NCI-H2227 (cell line): ENCODE measurements at regions not wholly inside any gene's neighbourhood (a gene's known extent, or its start where the extent isn't known, plus 50 kb on each side); places are given as distances from the start of the nearest gene placed in this dataset.

Experiments
- DNase-seq: peaks from one replicate; lab custom pipeline; 2025; ENCODE audit not compliant: unreplicated experiment; lab: John Stamatoyannopoulos, UW

DNA sequence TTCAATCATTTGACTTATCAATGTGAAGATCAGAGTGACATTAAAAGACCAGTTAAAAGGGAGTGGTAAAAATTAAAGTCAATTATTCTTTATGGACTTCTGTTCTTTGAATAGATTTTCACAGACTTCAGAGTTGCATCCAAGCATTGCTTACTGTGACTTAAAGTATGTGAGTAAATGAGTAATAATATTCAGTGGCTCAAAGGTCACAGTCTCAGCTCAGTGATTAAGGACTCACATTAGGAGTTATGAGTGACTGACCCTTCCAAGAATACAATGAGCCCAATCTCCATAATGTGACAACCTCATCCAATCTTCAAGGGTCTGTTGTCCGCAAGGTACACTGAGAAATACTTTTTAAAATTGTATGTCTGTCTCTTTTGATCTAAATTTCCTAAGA, 811.2 kb downstream of the BRINP1 start:
- no peak for DNase-seq

DNA sequence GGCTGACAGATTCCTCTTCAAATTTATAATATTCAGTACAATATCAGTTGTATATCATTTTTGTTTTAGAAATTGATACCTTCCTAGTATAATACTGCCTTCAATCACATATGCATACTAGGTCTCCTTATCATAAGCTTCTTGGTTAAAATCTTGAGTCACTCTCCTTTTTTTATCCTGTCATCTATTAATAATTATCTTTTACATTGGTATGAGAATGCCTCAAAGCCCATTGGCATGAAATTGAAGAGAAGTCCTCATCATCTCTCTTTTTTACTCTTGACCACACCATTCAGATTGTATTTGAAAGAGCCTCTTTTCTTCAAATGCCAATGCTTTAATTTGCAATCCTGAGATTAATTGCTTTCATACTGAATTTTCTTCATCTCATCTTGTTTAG, 810.3 kb downstream of the BRINP1 start:
- DNase-seq: no peak

DNA sequence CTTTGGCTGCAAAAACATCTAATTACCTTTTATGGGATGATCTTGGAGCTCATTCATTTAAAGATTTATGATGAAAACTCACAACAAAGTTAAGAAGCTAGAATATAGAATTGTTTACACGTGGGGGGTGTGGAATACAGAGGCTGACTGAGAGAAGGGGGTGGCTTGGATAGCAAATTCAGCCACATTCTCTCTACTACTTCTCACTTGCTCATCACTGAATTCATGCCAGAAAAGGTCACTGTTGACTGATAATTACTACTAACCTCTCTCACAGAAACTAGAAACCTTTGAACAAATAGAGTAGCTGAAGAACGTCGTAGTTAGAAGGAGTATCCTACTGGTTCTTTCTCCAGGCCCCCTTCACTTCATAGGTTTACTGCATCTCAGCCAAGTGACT, 808.2 kb downstream of the BRINP1 start:
- peak; percentile 1 for DNase-seq

DNA sequence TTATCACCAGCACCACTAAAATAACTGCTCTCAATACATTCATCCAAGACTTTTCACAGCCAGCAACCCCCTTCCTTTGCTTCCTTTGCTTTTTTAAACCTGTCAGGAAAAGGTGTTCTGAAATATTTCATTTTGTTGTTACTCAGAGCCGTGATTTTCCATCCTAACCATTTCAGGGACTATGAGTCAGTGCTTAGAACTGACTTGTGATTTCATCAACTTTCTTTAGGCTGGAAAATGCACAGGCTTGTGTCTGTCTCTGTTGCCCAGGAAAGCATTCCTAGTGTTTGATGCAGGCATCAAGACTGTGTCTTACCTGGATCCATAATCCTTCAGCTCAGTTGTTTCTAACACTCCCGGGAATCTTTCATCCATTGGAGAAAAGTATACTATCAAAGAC, 805.6 kb downstream of the BRINP1 start:
- DNase-seq: no peak

DNA sequence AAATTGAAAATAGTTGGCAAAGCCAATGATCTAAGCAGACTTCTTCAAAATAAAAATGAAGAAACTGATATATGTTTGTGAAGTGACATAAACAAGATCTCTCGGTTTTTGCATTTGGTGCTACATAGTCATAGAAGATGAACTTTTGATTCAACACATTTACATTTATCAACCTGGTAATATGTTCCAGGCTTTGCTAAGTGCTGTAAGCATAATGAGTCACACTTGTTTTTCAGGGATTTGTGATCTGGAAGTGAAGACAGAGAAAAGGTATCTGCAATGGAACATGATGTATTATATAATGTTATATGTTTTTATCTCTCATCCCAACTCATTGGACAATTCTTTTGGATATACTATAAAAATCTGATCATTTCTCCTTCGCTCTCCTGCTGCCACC, 801.4 kb downstream of the BRINP1 start:
- no peak for DNase-seq

DNA sequence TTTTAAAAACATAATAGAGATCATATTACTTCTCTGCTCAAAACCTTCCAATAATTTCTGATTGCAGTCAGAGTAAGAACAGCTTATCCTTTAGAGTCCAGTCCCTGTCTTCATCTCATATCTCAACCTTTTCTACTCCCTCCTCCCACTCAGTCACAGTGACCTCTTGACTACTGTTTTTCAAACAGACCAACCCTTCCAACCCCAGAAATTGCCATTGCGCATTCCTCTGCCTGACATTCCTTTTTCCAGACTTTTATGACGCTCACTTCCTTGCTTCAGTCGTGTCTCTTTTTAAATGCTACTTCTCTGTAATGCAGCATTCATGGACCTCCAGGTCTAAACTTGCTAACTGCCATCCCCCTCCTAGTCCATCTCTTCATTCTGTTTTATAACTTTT, 800.5 kb downstream of the BRINP1 start:
- no peak for DNase-seq

DNA sequence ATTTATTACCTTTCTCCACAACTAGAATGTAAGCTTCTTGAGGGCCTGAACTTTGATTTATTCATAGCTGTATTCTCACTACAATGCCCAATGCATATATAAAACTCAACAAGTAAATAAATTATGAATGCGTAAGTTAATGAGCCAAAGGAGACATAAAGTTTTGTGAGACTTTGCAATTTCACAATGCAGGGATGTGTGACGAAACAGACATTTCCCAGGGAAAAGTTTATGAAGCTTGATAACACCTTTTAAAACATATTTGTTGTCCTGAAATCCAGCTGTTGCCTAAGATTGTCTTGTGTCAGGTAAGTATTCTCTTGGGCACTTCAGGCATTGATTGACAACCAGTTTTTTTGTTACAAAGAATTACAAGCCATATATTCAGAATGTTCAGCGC, 800.1 kb downstream of the BRINP1 start:
- no peak for DNase-seq

DNA sequence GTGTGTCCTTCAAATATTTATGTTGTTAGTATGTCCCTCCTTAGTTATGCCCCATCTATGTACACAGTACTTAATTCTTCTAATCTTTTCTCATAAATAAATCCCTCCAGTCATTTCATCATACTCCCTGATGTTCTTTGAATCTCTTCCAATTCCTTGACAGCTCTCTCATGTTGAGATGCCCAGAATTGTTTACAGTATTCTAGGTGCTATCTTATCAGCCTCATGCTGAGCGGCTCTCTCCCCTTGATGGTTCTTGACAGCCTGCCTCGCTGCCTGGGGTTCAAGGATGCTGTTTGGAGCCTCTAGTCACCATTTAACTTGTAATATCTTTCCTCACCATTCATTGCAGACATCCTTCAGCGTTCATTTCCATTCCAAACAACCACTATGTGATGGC, 799.2 kb downstream of the BRINP1 start:
- peak; percentile 27 for DNase-seq

DNA sequence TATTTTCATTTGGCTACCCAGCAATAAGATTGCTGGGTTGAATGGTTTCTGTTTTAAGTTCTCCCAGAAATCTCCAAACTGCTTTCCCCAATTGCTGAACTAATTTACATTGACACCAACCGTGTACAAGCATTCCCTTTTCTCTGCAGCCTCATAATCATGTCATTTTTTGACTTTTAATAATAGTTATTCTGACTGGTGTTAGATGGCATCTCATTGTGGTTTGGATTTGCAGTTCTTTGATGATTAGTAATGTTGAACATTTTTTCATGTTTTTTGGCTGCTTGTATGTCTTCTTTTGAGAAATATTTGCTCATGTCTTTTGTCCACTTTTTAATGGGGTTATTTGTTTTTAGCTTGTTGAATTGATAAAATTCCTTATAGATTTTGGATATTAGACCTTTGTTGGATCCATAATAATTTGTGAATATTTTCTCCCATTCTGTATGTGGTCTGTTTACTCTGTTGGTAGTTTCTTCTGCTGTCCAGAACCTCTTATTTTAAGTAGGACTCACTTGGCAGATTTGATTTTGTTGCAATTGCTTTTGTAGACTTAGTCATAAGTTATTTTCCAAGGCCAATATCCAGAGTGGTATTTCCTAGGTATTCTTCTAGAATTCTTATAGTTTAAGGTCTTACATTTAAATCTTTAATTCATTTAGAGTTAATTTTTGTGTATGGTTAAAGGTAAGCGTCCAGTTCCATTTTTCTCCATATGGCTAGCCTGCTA, 793.7 kb downstream of the BRINP1 start:
- no peak for DNase-seq

DNA sequence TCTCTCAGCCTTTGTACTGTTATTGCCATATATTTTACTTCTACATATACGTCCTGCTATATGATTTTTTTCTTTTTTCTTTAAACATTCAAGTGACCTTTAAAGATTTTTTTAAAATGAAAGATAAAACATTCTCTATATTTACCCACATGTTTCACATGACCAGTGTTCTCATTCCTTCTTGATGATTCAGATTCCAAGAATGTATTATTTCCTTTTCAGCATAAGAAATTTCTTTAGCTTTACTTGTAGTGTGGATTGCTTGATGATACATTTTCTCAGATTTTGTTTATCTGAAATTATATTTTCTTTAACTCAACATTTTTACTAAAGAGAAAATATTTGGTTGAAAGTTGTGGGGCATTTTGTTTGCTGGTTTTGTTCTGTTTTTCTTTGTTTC, 792.1 kb downstream of the BRINP1 start:
- DNase-seq: no peak

DNA sequence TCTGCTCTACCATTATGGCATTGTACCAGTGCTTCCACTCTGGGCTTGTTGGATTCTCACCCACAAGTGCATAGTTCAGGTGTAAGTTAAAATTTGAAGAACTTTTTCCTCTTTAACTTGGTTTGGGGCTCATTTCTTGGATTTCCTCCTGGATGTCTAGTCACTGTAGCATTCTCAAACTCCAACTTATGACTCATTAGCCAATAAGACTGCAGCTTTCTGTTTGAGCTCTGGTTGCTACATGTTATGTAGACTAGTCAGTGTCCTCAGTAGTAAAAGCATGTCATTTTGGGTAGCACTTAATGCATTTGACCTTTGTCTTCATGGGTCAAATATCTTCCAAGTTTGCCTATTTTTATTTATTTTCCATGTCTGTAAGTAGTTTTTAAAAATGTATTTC, 790.8 kb downstream of the BRINP1 start:
- no peak for DNase-seq

DNA sequence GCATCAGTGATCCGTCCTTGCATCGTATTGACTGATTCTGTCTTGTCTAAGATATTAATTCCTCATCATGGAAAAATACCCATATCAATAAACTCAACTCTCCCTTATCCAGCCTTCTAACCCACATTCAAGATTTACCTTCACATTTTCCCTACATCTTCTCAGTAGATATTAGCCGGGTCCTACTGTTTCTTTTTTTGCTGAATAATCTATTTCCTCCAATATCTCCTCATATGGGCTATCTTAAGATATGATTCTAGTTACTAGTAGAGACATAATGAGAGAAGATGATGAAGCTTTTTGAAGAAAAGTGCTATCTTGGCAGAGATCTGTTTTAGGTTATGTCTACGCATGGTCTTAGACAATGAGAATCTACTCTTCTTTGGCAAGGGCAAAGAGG, 785.8 kb downstream of the BRINP1 start:
- DNase-seq: no peak

DNA sequence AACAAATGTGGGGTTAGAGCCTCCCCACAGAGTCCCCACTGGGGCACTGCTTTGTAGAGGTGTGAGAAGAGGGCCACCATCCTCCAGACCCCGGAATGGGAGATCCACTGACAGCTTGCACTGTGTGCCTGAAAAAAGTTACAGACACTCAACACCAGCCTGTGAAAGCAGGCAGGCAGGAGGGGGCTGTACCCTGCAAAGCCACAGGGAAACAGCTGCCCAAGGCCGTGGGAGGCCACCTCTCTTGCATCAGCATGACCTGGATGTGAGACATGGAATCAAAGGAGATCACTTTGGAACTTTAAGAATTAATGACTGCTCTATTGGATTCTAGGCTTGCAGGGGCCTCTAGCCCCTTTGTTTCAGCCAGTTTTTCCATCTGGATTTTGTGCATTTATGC, 782.3 kb downstream of the BRINP1 start:
- no peak for DNase-seq

DNA sequence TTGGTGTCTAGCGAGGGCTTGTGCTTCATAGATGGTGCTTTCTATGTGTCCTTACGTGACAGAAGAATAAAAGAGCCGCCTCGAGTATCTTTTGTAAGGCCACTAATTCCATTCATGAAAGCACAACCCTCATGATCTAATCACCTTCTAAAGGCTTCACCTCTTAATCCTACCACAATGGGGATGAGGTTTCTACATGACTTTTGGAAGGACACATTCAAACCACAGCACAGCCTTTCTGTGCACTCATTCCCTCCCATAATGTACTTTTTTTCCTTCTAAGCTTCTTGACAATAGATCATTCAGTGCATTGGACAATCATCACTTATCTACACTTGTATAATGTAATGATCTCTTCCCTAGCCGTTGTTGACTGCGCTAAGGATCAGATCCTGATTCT, 774.8 kb downstream of the BRINP1 start:
- DNase-seq: no peak

DNA sequence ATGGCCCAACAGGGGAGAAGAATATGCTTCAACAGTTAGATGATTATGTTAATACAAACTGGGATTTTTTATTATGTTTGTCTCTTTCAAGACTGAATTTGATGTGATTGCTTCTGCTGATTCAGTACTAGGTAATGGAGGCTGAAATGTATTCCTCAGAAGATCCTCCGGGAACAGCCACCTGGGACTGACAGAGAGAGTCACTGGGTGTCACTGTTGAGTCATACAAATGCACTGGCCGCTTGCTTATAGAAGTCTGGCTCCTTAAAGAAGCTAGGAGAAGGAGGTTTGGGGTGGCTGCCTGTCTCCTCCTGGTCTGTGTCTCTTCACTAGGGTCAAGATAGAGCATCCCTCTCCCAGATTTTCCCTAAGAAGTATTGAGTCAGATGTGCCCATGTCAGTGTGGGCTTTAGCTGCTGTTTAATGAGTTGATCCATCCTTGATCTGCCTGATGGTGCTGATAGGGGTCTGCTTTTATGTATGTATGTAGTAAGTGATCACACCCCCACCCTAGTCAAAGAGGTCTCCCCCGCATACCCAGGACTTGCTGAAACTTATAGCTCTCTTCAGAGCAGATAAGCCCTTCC, 773.4 kb downstream of the BRINP1 start:
- peak; percentile 61 for DNase-seq

DNA sequence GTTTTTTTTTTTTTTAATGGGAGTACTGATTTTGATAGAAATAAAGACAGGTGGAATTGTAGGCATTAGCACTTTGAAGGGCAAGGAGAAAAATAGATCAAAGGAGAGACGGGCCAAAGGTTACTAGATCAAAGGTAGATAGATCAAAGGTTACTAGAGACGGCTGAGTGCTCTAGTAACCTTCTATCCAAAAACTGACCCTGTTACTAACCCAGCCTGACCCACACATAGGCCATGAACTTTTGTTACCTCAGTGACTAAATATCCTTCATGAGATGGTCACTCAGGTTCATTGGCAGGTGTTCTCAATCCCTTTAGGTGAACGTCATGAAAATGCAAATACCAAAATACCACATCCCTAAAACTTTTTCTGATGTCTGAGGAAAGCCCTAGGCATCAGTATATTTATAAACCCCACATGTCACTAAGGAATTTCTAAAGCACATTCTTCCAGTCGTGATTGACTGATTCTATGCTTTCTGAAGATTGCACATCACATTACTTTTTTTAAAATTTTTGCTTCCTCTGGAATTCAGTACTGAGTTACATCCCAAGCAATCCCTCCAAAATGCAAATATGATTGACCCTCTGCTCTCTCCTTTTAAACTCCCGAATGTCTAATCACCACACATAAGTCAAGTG, 772.7 kb downstream of the BRINP1 start:
- DNase-seq: no peak

DNA sequence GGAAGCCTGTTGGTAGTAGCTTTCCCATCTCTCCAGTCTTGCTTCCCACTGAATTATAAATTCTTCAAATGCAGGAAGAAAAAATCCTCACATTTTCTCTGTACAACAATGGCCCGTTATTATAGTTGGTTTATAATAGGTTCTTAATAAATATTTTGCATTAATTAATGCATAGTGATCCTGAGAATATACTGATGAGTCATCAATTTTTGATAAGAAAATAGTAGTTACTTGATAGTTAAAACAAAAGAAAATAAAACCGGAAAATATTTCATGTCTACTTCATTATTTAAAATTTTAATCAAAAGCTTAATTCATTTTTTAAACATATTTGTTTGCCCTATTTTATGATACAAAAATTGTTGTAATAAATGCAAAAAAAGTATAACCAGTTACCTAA, 762.6 kb downstream of the BRINP1 start:
- no peak for DNase-seq

DNA sequence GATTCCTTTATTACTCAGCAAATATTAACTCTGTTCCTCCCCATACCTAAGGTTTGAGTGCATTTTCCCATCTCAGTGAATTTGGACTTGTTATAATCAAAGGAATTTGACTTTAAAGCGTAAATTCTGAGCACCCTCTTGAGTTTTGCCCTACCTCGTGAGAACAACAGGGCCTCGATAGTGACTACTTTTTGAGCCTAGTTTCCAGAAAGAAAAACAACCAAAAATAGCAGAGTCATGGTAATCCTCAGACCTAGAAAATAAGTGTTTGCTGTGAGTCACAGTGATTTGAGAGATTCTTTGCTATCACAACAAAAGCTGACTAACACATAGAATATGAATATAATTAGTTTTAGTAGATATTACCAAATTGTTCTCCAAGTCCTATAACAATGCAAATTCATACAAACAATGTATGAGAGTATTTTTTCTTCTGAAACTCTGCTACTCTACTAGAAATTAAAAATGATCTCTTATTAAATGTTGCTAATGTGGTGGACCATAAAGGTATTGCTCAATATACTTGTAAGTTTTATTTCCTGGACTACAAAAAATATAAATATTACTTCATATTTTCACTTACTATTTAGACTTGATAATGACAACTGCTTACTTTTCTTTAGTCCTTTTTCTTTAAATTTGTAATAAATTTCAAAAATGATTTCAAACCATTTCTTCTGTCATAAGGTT, 759.7 kb downstream of the BRINP1 start:
- no peak for DNase-seq

DNA sequence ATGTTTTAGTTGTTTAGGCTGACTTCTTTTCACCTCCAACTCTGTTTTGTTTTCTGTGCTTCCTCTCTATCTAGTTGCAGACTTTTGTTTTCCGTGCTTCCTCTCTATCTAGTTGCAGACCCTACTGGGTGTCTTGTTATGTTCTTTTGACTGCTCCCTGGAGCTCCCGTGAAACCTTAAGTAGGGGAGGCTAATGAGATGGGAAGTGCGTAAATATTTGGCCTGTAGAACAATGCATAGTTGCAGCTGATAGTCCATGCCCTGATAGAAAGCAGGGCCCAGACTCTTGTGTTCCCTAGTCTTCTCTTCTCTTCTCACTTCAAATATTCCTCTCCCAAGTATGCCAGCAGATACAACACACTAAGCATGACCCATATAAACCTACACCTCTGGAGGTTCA, 757.0 kb downstream of the BRINP1 start:
- no peak for DNase-seq

DNA sequence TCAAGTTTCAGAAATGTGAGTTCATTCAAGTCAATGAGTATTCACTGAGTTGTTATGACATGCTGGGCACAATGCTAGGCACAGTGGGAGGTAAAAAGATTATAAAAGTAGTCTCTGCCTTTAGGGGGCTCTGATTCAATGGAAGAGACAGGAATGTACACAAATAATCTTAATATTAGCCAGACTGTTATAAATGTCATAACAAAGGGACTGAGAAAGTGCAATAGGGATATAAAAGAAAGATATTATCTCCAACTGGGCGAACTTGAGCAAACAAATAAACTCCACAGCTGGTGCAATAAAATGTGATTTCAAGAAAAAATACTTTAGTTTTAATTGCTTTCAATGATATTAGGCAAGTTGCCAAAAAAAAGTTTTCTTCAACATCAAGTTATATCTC, 755.2 kb downstream of the BRINP1 start:
- DNase-seq: no peak

DNA sequence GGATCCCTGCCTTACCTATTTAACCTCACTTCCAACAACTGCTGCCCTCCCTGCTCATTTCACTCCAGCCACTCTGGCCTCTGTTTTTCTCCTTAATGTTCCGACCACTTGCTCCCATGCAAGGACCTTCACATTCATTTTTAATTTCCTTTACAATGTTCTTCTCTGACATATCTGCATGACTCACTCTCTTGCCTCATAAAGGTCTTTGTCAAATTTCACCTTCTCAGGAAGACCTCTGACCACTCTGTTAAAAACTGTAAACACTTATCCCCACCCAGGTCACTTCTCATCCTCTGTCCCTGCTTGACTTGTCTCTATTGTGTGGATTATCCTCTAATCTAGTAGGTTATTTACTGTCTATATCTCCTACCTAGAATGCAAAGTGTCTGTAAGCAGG, 751.2 kb downstream of the BRINP1 start:
- DNase-seq: no peak

DNA sequence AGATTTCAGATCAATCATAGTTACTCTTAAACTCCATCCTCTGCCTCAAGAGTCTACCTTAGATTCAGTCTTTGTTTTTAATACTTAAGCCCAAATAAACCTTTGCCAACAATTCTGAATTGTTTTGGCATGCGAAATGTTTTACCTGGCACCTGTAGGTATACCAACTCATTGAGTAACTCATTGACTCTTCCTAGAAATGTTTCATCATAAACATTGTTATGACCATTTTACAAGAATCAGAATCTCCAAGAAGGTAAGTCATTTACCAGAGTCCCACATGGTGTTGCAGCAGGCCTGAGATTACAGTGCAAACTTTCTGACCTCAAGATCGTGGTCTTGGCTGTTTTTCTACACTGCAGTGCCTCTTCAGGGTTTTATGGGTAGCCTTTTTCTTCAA, 750.4 kb downstream of the BRINP1 start:
- DNase-seq: no peak
